NCI-H748 (cell line): ENCODE measurements at regions not wholly inside any gene's neighbourhood (a gene's known extent, or its start where the extent isn't known, plus 50 kb on each side); places are given as distances from the start of the nearest gene placed in this dataset.

Source experiments
- DNase-seq: peaks from one replicate; lab custom pipeline; 2025; ENCODE audit not compliant: unreplicated experiment; lab: John Stamatoyannopoulos, UW

- no peak for DNase-seq
Measured at GRCh38 chr7:22627136-22627535, 99.9 kb upstream of the IL6 start.

- no peak for DNase-seq
Measured at GRCh38 chr7:22625251-22625650, 101.7 kb upstream of the IL6 start.

- no peak for DNase-seq
Measured at GRCh38 chr7:22624781-22625180, 102.2 kb upstream of the IL6 start.

GRCh38 chr7:22622116-22622785 is 104.7 kb upstream of the IL6 start:
- DNase-seq, result no peak

GRCh38 chr7:22618528-22618927 is 108.5 kb upstream of the IL6 start:
- peak; percentile 5 for DNase-seq

- DNase-seq, result no peak
Measured at GRCh38 chr7:22617166-22617565, 109.8 kb upstream of the IL6 start.

GRCh38 chr7:22613496-22613895 is 113.5 kb upstream of the IL6 start:
- no peak for DNase-seq

- no peak for DNase-seq
Measured at GRCh38 chr7:22612776-22613175, 112.8 kb upstream of the STEAP1B start.

- no peak for DNase-seq
Measured at GRCh38 chr7:22611758-22612079, 111.7 kb upstream of the STEAP1B start.

GRCh38 chr7:22610951-22611757 is 111.2 kb upstream of the STEAP1B start:
- no peak for DNase-seq

- no peak for DNase-seq
Measured at GRCh38 chr7:22610263-22610662, 110.3 kb upstream of the STEAP1B start.

GRCh38 chr7:22607180-22607579 is 107.2 kb upstream of the STEAP1B start:
- peak; percentile 61 for DNase-seq

- DNase-seq, result no peak
Measured at GRCh38 chr7:22604246-22604645, 104.3 kb upstream of the STEAP1B start.

- no peak for DNase-seq
Measured at GRCh38 chr7:22601812-22602565, 102.0 kb upstream of the STEAP1B start.

- DNase-seq, result no peak
Measured at GRCh38 chr7:22601408-22601807, 101.4 kb upstream of the STEAP1B start.

GRCh38 chr7:22601003-22601402 is 101.0 kb upstream of the STEAP1B start:
- DNase-seq, result no peak

- no peak for DNase-seq
Measured at GRCh38 chr7:22598318-22598920, 98.4 kb upstream of the STEAP1B start.

- DNase-seq, result no peak
Measured at GRCh38 chr7:22597844-22598243, 97.9 kb upstream of the STEAP1B start.

- no peak for DNase-seq
Measured at GRCh38 chr7:22596763-22597400, 96.9 kb upstream of the STEAP1B start.

GRCh38 chr7:22594020-22594419 is 94.0 kb upstream of the STEAP1B start:
- peak; percentile 93 for DNase-seq

- no peak for DNase-seq
Measured at GRCh38 chr7:22591271-22591670, 91.3 kb upstream of the STEAP1B start.
